Testis (tissue), 2 donors: ENCODE measurements at regions not wholly inside any gene's neighbourhood (a gene's known extent, or its start where the extent isn't known, plus 50 kb on each side); places are given as distances from the start of the nearest gene placed in this dataset.

Experiments used
- CTCF ChIP-seq, 3 experiments: fragments of 450-650 bp in 2 of 3; fragments of 200-600 bp in 1 of 3; sonication (generic) in 1 of 3; IDR thresholded peaks; one replicate each; pipeline ENCODE4 v1.5.1; 2016 to 2019; ENCODE audit warnings: antibody characterized with exemption in 3 of 3, mild to moderate bottlenecking in 2 of 3, moderate library complexity in 1 of 3
- POLR2A ChIP-seq: fragments of 450-650 bp; IDR thresholded peaks from one replicate; pipeline ENCODE4 v1.6.1; 2017; ENCODE audit warnings: antibody characterized with exemption, mild to moderate bottlenecking, moderate library complexity

- TF ChIP-seq CTCF (IDR thresholded peaks at IDR 0.05) (no peak), POLR2A (no peak)
These were observed 427.7 kb downstream of the SH3GL2 start for GRCh38 chr9:18006591-18006990.
